ENCODE measurements at regions not wholly inside any gene's neighbourhood (a gene's known extent, or its start where the extent isn't known, plus 50 kb on each side); places are given as distances from the start of the nearest gene placed in this dataset.

- Mint-ChIP-seq H3K36me3 (no peaks in the 10 kb centered on the region), H3K27me3 (ENCODE audit: low read depth) (no peaks in the 10 kb centered on the region), H3K4me3 (no peak overlapping the region), H3K4me1 (no peaks in the 10 kb centered on the region), H3K27ac (no peak overlapping the region), H3K9me3 (peaks cover 62% of the 10 kb centered on the region)
- TF ChIP-seq CTCF (IDR thresholded peaks at IDR 0.05; ENCODE audit: unreplicated experiment) = no peak
- no peak for DNase-seq (ENCODE audit: low spot score in 2 of 2, unreplicated experiment in 2 of 2)
Measured at GRCh38 chrX:122596998-122597397, 587.1 kb upstream of the GRIA3 start.

DNA sequence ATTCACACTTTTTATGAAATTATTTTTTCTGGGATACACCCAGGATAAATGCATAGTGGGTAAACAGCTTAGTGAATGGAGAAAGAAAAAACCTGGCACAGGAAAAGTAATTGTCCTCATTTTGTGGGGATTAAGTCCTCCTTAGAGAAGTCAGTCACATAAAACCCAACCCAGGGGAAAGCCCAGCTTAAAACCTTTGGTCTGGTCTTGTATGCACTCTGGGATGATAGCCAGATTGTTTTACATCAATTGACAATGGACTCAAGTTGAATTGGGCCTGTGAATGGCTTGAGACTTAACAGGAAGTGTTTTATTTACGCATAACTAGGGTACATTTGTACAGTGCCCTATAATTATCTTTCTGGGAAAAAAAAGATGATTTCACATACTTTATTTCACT lies 561.3 kb upstream of the GRIA3 start:
- H3K27ac Mint-ChIP-seq = no peak overlapping the region
- no peak for DNase-seq (ENCODE audit: low spot score in 2 of 2, unreplicated experiment in 2 of 2)
- no peaks in the 10 kb centered on the region for H3K27me3 Mint-ChIP-seq (ENCODE audit: low read depth)
- TF ChIP-seq CTCF (IDR thresholded peaks at IDR 0.05; ENCODE audit: unreplicated experiment) = no peak
- no peak overlapping the region for H3K4me3 Mint-ChIP-seq
- no peaks in the 10 kb centered on the region for H3K4me1 Mint-ChIP-seq
- no peaks in the 10 kb centered on the region for H3K36me3 Mint-ChIP-seq
- H3K9me3 Mint-ChIP-seq = peaks cover 33% of the 10 kb centered on the region

GRCh38 chrX:122625239-122625638 lies 558.8 kb upstream of the GRIA3 start:
- no peak for DNase-seq (ENCODE audit: low spot score in 2 of 2, unreplicated experiment in 2 of 2)
- TF ChIP-seq CTCF (IDR thresholded peaks at IDR 0.05; ENCODE audit: unreplicated experiment) = no peak
- no peak overlapping the region for H3K27ac Mint-ChIP-seq
- no peaks in the 10 kb centered on the region for H3K27me3 Mint-ChIP-seq (ENCODE audit: low read depth)
- H3K9me3 Mint-ChIP-seq = peaks cover 16% of the 10 kb centered on the region
- H3K4me3 Mint-ChIP-seq = no peak overlapping the region
- H3K36me3 Mint-ChIP-seq = no peaks in the 10 kb centered on the region
- no peaks in the 10 kb centered on the region for H3K4me1 Mint-ChIP-seq

DNA sequence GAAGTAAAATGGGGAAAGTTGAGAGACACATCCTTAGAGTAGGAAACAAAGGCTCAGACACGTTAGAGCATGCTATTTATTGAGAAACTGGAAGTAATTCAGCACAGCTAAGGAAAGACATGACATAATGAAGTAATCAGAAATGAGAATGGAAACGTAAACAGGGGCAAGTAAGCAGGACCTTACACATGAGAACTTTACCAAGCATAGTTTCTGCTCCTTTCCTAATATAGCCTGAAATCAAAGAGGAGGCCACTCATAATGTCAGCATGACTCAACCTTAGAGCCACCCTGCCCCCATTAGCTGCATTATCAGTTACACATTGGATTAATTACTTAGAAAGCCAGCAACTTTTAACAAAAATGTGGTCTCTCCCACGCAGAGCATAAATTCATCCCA lies 558.3 kb upstream of the GRIA3 start:
- Mint-ChIP-seq H3K4me3 (no peak overlapping the region), H3K36me3 (no peaks in the 10 kb centered on the region), H3K27ac (no peak overlapping the region), H3K9me3 (peaks cover 11% of the 10 kb centered on the region), H3K4me1 (no peaks in the 10 kb centered on the region), H3K27me3 (ENCODE audit: low read depth) (no peaks in the 10 kb centered on the region)
- DNase-seq (ENCODE audit: low spot score in 2 of 2, unreplicated experiment in 2 of 2) = no peak
- TF ChIP-seq CTCF (IDR thresholded peaks at IDR 0.05; ENCODE audit: unreplicated experiment) = no peak

- Mint-ChIP-seq H3K27me3 (ENCODE audit: low read depth) (no peaks in the 10 kb centered on the region), H3K4me3 (no peak overlapping the region), H3K9me3 (peaks cover 7% of the 10 kb centered on the region), H3K36me3 (no peaks in the 10 kb centered on the region), H3K27ac (no peak overlapping the region), H3K4me1 (no peaks in the 10 kb centered on the region)
- DNase-seq (ENCODE audit: low spot score in 2 of 2, unreplicated experiment in 2 of 2) = no peak
- no peak for TF ChIP-seq CTCF (IDR thresholded peaks at IDR 0.05; ENCODE audit: unreplicated experiment)
Measured at GRCh38 chrX:122626871-122627270, 557.2 kb upstream of the GRIA3 start.

- Mint-ChIP-seq H3K27me3 (ENCODE audit: low read depth) (no peaks in the 10 kb centered on the region), H3K27ac (no peak overlapping the region), H3K4me3 (no peak overlapping the region), H3K9me3 (peaks cover 24% of the 10 kb centered on the region), H3K4me1 (no peaks in the 10 kb centered on the region), H3K36me3 (no peaks in the 10 kb centered on the region)
- DNase-seq (ENCODE audit: low spot score in 2 of 2, unreplicated experiment in 2 of 2) = no peak
- no peak for TF ChIP-seq CTCF (IDR thresholded peaks at IDR 0.05; ENCODE audit: unreplicated experiment)
Measured at GRCh38 chrX:122641136-122641535, 542.9 kb upstream of the GRIA3 start.

Measured in mesothelial cell of epicardium (in vitro differentiated cells).